Mammary epithelial cell (primary cell): ENCODE measurements at regions not wholly inside any gene's neighbourhood (a gene's known extent, or its start where the extent isn't known, plus 50 kb on each side); places are given as distances from the start of the nearest gene placed in this dataset.

Experiments
- EZH2 ChIP-seq: IDR thresholded peaks from 2 replicates; pipeline ENCODE4 v1.6.1; 2012; ENCODE audit warnings: low read length, inconsistent platforms, borderline replicate concordance
- TF ChIP-seq, protein P1 (sequence below), 2 donors: IDR thresholded peaks in 1 of 2; conservative IDR thresholded peaks in 1 of 2; 2 replicates each; pipeline ENCODE4 v1.5.1; 2011 to 2012; ENCODE audit warnings: inconsistent platforms in 2 of 2, low read length in 2 of 2, mild to moderate bottlenecking in 2 of 2, control low read depth in 1 of 2, low read depth in 1 of 2; ENCODE audit not compliant: insufficient read depth in 1 of 2; ENCODE audit errors: extremely low read depth in 1 of 2

DNA sequence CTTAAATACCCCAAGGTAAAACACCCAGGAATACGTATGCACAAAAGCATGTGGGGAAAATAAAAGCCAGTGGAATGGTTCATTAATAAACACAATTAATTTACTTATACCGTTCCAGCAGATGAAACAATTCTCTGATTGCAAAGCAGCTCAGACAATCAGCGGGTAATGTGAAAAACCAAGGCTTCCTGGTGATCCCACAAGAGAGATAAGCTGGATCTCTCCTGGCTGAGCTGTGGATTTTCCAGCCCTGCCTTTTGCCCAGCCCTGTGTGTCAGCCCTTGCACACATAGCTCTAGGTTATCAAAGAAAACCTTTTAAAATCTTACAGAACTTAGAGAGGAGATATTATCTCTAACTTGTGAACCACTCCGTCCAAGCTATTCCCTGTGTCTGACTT lies 1010.7 kb upstream of the AUTS2 start:
- TF ChIP-seq, protein P1, sequence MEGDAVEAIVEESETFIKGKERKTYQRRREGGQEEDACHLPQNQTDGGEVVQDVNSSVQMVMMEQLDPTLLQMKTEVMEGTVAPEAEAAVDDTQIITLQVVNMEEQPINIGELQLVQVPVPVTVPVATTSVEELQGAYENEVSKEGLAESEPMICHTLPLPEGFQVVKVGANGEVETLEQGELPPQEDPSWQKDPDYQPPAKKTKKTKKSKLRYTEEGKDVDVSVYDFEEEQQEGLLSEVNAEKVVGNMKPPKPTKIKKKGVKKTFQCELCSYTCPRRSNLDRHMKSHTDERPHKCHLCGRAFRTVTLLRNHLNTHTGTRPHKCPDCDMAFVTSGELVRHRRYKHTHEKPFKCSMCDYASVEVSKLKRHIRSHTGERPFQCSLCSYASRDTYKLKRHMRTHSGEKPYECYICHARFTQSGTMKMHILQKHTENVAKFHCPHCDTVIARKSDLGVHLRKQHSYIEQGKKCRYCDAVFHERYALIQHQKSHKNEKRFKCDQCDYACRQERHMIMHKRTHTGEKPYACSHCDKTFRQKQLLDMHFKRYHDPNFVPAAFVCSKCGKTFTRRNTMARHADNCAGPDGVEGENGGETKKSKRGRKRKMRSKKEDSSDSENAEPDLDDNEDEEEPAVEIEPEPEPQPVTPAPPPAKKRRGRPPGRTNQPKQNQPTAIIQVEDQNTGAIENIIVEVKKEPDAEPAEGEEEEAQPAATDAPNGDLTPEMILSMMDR (conservative IDR thresholded peaks at IDR 0.05 in 1 of 2, IDR thresholded peaks at IDR 0.05 in 1 of 2; ENCODE audit: extremely low read depth in 1 of 2, insufficient read depth in 1 of 2, low read depth in 1 of 2, low read length in 2 of 2) = no peak
- TF ChIP-seq EZH2 = no peak
